GM19468 (cell line): ENCODE measurements at regions not wholly inside any gene's neighbourhood (a gene's known extent, or its start where the extent isn't known, plus 50 kb on each side); places are given as distances from the start of the nearest gene placed in this dataset.
"Not testable (repeated sequence)": the region's sequence is repeated elsewhere in the genome, so short reads cannot be mapped to it uniquely, and the experiment has no call there.

Experiments
- ATAC-seq: cut with Tn5 transposase; IDR thresholded peaks from one replicate; pipeline ENCODE4 v1.9.1; 2021; ENCODE audit warnings: mild to moderate bottlenecking, moderate library complexity, moderate number of reproducible peaks; ENCODE audit not compliant: unreplicated experiment; ENCODE audit errors: extremely low read depth

DNA sequence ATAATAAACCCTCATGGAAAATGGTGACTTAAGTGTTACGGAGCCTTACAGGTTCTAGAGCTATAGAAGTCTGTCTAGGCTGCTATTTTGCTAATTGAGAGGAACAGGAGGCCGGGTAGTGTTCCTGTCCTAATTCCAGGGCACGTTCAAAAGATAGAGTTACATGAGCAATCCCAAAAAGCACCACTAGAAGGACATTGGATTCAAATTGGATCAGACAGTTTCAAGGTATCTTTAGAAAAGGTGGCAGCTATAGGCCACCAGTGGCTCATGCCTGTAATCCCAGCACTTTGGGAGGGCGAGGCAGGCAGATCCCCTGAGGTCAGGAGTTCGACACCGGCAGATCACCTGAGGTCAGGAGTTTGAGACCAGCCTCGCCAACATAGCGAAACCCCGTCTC lies 458.8 kb downstream of the TMEM232 start:
- ATAC-seq = no peak

DNA sequence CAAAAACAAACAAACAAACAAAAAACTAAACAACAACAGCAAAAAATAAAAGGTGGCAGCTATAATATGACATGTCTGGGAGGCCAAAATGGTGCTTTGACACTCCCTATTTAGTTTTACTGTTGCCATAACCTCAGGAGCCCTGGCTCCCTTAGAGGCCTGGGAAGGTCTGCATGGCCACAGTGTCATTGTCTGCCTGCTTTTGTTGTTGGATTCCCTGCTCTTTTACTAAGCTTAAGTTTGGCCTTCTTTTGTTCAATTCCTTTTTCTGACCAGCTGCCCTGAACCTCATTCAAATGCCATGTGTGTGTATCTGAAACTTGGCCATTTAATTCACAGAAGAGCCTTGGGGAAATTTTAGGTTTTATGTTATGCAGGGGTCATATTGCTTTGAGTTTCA lies 458.2 kb downstream of the TMEM232 start:
- ATAC-seq = no peak

- ATAC-seq = no peak
Measured at GRCh38 chr5:110268985-110269384, 457.5 kb downstream of the TMEM232 start.

- ATAC-seq = no peak
Measured at GRCh38 chr5:110269478-110270142, 456.9 kb downstream of the TMEM232 start.

DNA sequence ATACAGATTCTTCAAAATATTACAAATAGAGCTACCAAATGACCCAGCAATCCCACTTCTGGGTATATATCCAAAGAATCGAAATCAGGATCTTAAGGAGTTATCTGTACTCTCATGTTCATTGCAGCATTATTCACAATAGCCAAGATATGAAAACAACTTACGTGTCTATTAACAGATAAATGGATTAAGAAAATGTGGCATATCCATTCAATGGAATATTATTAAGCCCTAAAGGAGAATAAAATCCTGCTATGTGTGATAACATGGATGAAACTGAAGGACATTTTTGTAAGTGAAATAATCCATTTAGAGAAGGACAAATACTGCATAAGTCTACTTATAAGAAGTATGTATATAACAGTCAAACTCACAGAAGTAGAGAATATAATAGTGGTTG lies 450.6 kb downstream of the TMEM232 start:
- no peak for ATAC-seq

DNA sequence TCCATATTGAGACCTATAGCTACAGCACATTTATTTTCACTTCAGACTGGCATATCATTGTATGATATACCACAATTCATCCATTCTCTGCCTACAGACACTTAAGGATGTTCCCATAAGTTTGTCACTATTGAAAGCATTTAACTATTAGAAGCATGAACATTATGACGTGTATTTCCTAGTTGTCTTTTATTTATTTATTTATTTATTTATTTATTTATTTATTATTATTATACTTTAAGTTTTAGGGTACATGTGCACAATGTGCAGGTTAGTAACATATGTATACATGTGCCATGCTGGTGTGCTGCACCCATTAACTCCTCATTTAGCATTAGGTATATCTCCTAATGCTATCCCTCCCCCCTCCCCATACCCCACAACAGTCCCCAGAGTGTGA lies 448.0 kb downstream of the TMEM232 start:
- ATAC-seq = not testable (repeated sequence)

DNA sequence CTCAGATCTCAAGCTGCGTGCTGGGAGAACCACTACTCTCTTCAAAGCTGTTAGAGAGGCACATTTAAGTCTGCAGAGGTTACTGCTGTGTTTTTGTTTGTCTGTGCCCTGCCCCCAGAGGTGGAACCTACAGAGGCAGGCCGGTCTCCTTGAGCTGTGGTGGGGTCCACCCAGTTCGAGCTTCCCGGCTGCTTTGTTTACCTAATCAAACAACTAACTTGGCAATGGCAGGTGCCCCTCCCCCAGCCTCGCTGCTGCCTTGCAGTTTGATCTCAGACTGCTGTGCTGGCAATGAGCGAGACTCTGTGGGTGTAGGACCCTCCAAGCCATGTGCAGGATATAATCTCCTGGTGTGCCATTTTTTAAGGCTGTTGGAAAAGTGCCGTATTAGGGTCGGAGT lies 442.4 kb downstream of the TMEM232 start:
- ATAC-seq = not testable (repeated sequence)

- no peak for ATAC-seq
Measured at GRCh38 chr5:110288766-110289511, 437.5 kb downstream of the TMEM232 start.

- no peak for ATAC-seq
Measured at GRCh38 chr5:110289512-110289810, 437.0 kb downstream of the TMEM232 start.

- no peak for ATAC-seq
Measured at GRCh38 chr5:110290542-110290941, 435.9 kb downstream of the TMEM232 start.

- ATAC-seq = no peak
Measured at GRCh38 chr5:110294281-110294680, 432.2 kb downstream of the TMEM232 start.

DNA sequence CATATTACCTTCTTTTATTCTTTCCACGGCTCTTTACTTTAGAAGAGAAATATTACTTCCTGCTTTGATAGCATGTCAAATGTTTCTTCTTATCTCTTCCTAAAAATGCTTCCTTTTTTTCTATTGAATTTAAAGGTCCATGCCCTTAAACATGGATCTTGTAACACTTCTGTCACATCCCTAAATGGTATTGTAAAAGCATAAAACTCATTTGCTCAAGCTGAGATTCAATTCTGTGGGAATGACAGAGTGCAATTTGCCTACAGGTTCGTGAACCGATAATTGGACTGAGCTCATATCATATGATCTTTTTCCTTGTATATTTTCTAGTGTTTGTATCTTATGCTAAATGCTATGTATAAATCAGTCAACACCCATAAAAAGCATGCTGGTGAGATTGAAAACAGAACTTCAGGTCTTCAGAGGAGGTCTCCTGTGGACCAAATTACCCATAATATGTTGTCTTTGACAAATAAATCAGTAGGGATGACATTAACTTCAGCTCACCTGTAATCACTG lies 429.3 kb downstream of the TMEM232 start:
- no peak for ATAC-seq

GRCh38 chr5:110304176-110304575 lies 422.3 kb downstream of the TMEM232 start:
- no peak for ATAC-seq

DNA sequence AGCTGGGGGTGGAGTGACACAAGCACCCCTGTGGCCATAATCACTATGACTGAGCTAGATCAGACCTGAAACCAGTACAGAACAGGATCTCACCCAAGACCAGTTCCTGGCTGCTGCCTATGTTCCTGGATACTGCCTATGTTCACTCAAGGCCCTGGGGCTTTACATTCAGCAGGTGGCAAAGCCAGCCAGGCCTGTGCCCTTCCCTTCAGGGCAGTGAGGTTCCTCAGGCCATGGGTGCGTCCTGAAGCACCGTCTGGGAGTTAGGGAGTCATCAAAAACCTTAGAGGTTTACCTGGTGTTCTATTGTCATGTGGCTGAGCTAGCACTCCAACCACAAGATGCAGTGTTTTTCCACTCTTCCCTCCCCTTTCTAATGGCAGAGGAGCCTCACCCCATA lies 419.8 kb downstream of the TMEM232 start:
- no peak for ATAC-seq

DNA sequence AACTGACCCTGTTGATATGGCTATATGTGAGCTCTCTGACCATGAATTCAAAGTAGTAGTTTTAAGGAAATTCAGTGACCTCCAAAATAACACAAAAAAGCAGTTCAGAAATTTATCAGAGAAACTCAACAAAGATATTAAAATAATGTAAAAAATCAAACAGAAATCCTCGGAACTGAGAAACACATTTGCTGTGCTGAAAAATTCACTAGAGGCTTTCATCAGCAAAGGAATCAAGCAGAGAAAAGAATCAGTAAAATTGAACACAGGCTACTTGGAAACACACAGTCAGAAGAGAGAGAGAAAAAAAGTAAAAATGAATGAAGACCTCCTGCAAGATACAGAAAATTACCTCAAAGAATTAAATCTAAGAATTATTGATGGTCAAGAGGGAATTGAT lies 417.2 kb downstream of the TMEM232 start:
- no peak for ATAC-seq

DNA sequence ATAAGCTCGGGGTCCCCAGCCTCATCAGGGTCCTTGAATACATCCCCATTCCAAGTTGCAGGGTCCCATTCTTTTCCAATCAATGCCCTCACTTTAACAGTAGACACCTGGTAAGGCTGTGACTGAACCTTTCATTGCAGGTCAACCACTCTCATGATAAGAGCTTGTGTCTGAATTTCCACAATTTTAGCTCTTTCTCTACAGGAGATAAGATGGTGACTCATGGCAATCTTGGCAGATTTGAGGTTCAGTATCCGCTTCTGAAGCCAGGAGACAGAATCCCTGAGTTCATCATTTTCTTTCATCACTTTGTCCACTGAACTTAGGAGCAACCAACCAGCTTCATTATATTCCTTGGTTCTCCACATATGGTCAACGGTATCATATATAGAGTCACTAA lies 409.9 kb downstream of the TMEM232 start:
- not testable (repeated sequence) for ATAC-seq

- ATAC-seq = no peak
Measured at GRCh38 chr5:110321117-110321516, 405.4 kb downstream of the TMEM232 start.

DNA sequence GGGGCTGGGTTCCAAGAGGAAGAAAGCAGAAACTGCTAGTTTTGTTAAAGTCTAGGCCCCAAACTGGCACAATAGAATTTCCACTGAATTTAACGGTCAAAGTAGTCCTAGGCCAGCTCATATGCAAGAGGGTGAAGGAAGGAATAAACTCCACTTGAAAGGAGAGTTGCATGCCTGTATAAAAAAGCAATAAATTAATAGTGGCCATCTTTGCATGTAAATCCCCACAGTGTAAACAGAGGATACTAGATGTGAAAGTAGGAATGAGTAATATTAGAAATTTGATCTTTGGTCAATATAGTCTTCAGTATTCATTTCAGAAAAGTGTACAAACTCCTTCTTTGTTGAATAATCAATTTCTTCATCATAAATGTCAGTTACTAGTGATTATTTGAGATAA lies 403.1 kb downstream of the TMEM232 start:
- ATAC-seq = no peak

DNA sequence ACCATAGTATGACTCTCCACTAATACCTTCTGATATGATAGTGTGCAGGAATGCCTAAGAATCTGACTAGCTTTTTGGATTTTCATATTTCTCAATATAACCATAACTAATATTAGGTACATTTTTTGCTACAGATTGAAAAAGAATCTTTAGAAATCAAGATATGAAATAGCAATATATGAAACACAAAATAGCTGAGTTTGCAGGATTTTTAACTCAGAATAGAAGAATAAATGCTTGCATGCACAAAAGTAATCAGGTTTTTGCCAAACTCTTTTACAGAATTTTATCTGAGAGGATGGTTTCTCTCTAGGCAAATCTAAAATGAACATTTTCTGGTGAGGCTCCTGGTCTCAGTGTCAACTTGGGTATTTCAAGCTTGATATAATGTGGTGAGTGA lies 402.6 kb downstream of the TMEM232 start:
- ATAC-seq = no peak

- no peak for ATAC-seq
Measured at GRCh38 chr5:110324876-110325275, 401.6 kb downstream of the TMEM232 start.

DNA sequence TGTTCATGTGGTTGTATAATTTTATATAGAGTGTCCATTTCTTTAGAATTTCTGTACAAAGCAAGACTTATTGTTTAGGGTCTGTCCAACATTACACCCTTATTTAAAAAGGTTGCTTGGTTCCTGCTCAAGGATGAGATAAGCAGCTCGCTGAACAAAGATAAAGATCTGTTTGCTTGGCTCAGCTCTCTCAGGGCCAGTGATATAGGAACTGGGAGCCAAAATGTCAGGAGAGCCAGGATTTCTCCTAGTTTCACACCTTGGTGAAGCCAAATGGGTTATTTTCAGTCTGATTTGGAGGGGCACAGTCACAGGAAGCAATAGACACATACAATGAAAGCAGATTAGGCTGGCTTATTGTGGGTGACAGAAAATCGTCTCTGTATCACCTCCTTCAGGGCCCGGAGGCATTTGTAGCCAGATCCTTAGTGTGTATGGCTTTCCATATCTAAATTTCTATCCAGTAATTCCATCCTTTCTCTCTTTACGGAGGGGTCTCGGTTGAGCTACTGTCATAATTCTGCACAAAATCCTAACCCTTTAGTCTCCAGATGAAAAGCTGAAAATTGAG lies 396.4 kb downstream of the TMEM232 start:
- ATAC-seq = no peak

- ATAC-seq = no peak
Measured at GRCh38 chr5:110333384-110333783, 393.1 kb downstream of the TMEM232 start.
